Keratinocyte (primary cell): ENCODE measurements at regions not wholly inside any gene's neighbourhood (a gene's known extent, or its start where the extent isn't known, plus 50 kb on each side); places are given as distances from the start of the nearest gene placed in this dataset.

Experiments used
- CTCF ChIP-seq, 3 experiments: IDR thresholded peaks in 1 of 3; conservative IDR thresholded peaks in 1 of 3; optimal IDR thresholded peaks in 1 of 3; 2 replicates in 2 of 3; 3 replicates in 1 of 3; pipeline versions ENCODE3 to v1.5.1; 2011; ENCODE audit warnings: low read length in 3 of 3, mild to moderate bottlenecking in 3 of 3, moderate library complexity in 2 of 3, control low read depth in 1 of 3, inconsistent platforms in 1 of 3; ENCODE audit not compliant: insufficient read depth in 2 of 3; ENCODE audit errors: extremely low read depth in 1 of 3
- EZH2 ChIP-seq: IDR thresholded peaks from one replicate; pipeline ENCODE4 v1.6.1; 2012; ENCODE audit warnings: inconsistent platforms, mild to moderate bottlenecking, low read length, moderate library complexity

- TF ChIP-seq EZH2 (no peak), CTCF (optimal IDR thresholded peaks at IDR 0.05 in 1 of 3, IDR thresholded peaks at IDR 0.05 in 1 of 3, conservative IDR thresholded peaks at IDR 0.05 in 1 of 3; ENCODE audit: extremely low read depth in 1 of 3, insufficient read depth in 2 of 3, low read length in 3 of 3) (no peak)
Measured at GRCh38 chr20:63125838-63126601, 89.9 kb downstream of the YTHDF1 start.
